Activated CD4-positive, alpha-beta T cell treated with anti-CD3 and anti-CD28 coated beads, Interleukin-2, amount 10 ng/mL, durations not matched to agents 7 days and 5 days (primary cell): ENCODE measurements at regions not wholly inside any gene's neighbourhood (a gene's known extent, or its start where the extent isn't known, plus 50 kb on each side); places are given as distances from the start of the nearest gene placed in this dataset.

Experiments
- CTCF ChIA-PET: fragments of 350-600 bp; sonication (Branson Sonifier 250); formaldehyde crosslinking; loops from one replicate; lab custom pipeline; 2021; ENCODE audit warnings: antibody characterized with exemption; lab: Charles Lee
- POLR2A ChIA-PET: fragments of 350-600 bp; sonication (Branson Sonifier 250); formaldehyde crosslinking; loops from one replicate; lab custom pipeline; 2021; ENCODE audit warnings: antibody characterized with exemption; lab: Charles Lee
- DNase-seq: peaks from one replicate; pipeline ENCODE4 v3.0.0-alpha.2; 2020
- H3K27ac Mint-ChIP-seq: one replicate; pipeline ENCODE4 v1.8.0; 2021; ENCODE audit warnings: mild to moderate bottlenecking, moderate library complexity, mixed read lengths
- H3K27me3 Mint-ChIP-seq: one replicate; pipeline ENCODE4 v1.8.0; 2021; ENCODE audit warnings: mixed read lengths
- H3K36me3 Mint-ChIP-seq: one replicate; pipeline ENCODE4 v1.8.0; 2021; ENCODE audit warnings: low read depth, mixed read lengths
- H3K4me1 Mint-ChIP-seq: one replicate; pipeline ENCODE4 v1.8.0; 2021; ENCODE audit warnings: mixed read lengths
- H3K4me3 Mint-ChIP-seq: one replicate; pipeline ENCODE4 v1.8.0; 2021; ENCODE audit warnings: mild to moderate bottlenecking, moderate library complexity, mixed read lengths
- H3K9me3 Mint-ChIP-seq: one replicate; pipeline ENCODE4 v1.8.0; 2021; ENCODE audit warnings: mixed read lengths

GRCh38 chr18:24868760-24869237, 408.4 kb downstream of the HRH4 start:
- Mint-ChIP-seq H3K4me1 (no peaks in the 10 kb centered on the region), H3K27me3 (no peaks in the 10 kb centered on the region), H3K9me3 (no peaks in the 10 kb centered on the region), H3K36me3 (no peaks in the 10 kb centered on the region), H3K4me3 (no peak overlapping the region), H3K27ac (no peak overlapping the region)
- no peak for DNase-seq
- CTCF ChIA-PET = no interaction called here
- POLR2A ChIA-PET = no interaction called here

- no peak overlapping the region for H3K4me3 Mint-ChIP-seq
- POLR2A ChIA-PET = no interaction called here
- H3K36me3 Mint-ChIP-seq = no peaks in the 10 kb centered on the region
- H3K27ac Mint-ChIP-seq = no peak overlapping the region
- CTCF ChIA-PET = no interaction called here
- H3K9me3 Mint-ChIP-seq = no peaks in the 10 kb centered on the region
- H3K4me1 Mint-ChIP-seq = no peaks in the 10 kb centered on the region
- no peaks in the 10 kb centered on the region for H3K27me3 Mint-ChIP-seq
- no peak for DNase-seq
Observed at GRCh38 chr18:24869285-24869684, 408.8 kb downstream of the HRH4 start.

- Mint-ChIP-seq H3K4me3 (no peak overlapping the region), H3K27me3 (no peaks in the 10 kb centered on the region), H3K9me3 (no peaks in the 10 kb centered on the region), H3K4me1 (no peaks in the 10 kb centered on the region), H3K27ac (no peak overlapping the region), H3K36me3 (no peaks in the 10 kb centered on the region)
- ChIA-PET CTCF (interaction anchor here (1.0 kb wide), 1 partner anchor 21 kb away, joined by 3 read pairs; no protein-coding TSS in a partner anchor), POLR2A (no interaction called here)
- DNase-seq = no peak
Observed at GRCh38 chr18:24875286-24875685, 414.8 kb downstream of the HRH4 start.

- Mint-ChIP-seq H3K4me1 (no peaks in the 10 kb centered on the region), H3K27me3 (peaks cover 2% of the 10 kb centered on the region), H3K27ac (no peak overlapping the region), H3K36me3 (no peaks in the 10 kb centered on the region), H3K4me3 (no peak overlapping the region), H3K9me3 (no peaks in the 10 kb centered on the region)
- no peak for DNase-seq
- CTCF ChIA-PET = interaction anchor here (1.0 kb wide), 1 partner anchor 20 kb away, joined by 3 read pairs; no protein-coding TSS in a partner anchor
- POLR2A ChIA-PET = no interaction called here
Observed at GRCh38 chr18:24875777-24876176, 415.3 kb downstream of the HRH4 start.

DNA sequence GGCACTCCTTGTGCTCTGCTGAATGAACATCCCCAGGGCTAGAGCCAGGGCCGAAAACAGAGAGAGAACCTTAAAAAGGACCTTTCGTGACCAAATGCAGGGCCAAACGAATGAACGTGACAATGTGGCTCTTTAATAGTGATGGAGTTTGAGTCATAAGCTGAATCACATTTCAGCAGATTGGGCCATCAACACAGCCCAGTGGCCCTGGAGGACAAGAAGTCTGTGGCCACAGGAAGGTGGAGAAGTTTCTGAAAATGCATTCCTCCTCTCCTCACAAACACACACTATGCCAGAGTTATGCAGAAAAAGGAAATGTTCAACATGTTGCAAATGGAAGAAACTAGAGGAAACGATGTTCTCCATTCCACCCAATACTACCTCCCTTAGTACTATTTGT, 415.8 kb downstream of the HRH4 start:
- Mint-ChIP-seq H3K4me3 (no peak overlapping the region), H3K9me3 (no peaks in the 10 kb centered on the region)

DNA sequence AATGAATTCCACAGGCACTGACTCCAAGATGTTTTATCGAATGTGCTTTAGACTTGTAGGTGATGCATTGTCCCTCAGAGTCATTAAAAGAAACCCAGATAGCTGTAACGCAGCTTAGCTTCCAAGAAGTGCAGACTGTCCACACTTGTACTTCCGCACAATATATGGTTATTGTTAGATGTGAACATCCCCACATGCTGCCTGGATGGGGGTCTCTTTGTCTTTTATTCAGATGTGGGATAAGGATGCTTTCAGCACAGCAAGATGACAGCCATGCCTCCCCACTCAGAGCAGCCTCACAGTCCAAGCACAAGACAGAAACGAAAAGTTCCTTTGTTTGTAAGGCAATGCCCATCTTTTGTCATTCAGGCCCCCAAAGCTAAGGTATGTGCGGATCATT, 416.6 kb downstream of the HRH4 start:
- H3K27me3 Mint-ChIP-seq = peaks cover 2% of the 10 kb centered on the region
- no peak overlapping the region for H3K27ac Mint-ChIP-seq
- DNase-seq = no peak
- no peaks in the 10 kb centered on the region for H3K36me3 Mint-ChIP-seq
- H3K9me3 Mint-ChIP-seq = no peaks in the 10 kb centered on the region
- ChIA-PET CTCF (interaction anchor here (0.7 kb wide), 1 partner anchor 35 kb away, joined by 4 read pairs; no protein-coding TSS in a partner anchor), POLR2A (no interaction called here)
- H3K4me3 Mint-ChIP-seq = no peak overlapping the region
- H3K4me1 Mint-ChIP-seq = no peaks in the 10 kb centered on the region

More for the DNA sequence above, 415.8 kb downstream of the HRH4 start:
- no peak for DNase-seq
- no peaks in the 10 kb centered on the region for H3K4me1 Mint-ChIP-seq
- CTCF ChIA-PET = interaction anchor here (1.0 kb wide), 1 partner anchor 20 kb away, joined by 3 read pairs; no protein-coding TSS in a partner anchor
- POLR2A ChIA-PET = no interaction called here
- H3K36me3 Mint-ChIP-seq = no peaks in the 10 kb centered on the region
- peaks cover 2% of the 10 kb centered on the region for H3K27me3 Mint-ChIP-seq
- H3K27ac Mint-ChIP-seq = no peak overlapping the region

- no peaks in the 10 kb centered on the region for H3K4me1 Mint-ChIP-seq
- POLR2A ChIA-PET = no interaction called here
- no peak overlapping the region for H3K4me3 Mint-ChIP-seq
- H3K27me3 Mint-ChIP-seq = peaks cover 2% of the 10 kb centered on the region
- DNase-seq = no peak
- H3K27ac Mint-ChIP-seq = no peak overlapping the region
- H3K9me3 Mint-ChIP-seq = no peaks in the 10 kb centered on the region
- no peaks in the 10 kb centered on the region for H3K36me3 Mint-ChIP-seq
- CTCF ChIA-PET = interaction anchor here (0.7 kb wide), 1 partner anchor 35 kb away, joined by 4 read pairs; no protein-coding TSS in a partner anchor
Observed at GRCh38 chr18:24877546-24877945, 417.1 kb downstream of the HRH4 start.

GRCh38 chr18:24878289-24878688, 417.9 kb downstream of the HRH4 start:
- Mint-ChIP-seq H3K4me1 (no peaks in the 10 kb centered on the region), H3K36me3 (no peaks in the 10 kb centered on the region), H3K4me3 (no peak overlapping the region), H3K27me3 (peaks cover 2% of the 10 kb centered on the region), H3K9me3 (no peaks in the 10 kb centered on the region), H3K27ac (no peak overlapping the region)
- no peak for DNase-seq
- CTCF ChIA-PET = no interaction called here
- POLR2A ChIA-PET = no interaction called here

DNA sequence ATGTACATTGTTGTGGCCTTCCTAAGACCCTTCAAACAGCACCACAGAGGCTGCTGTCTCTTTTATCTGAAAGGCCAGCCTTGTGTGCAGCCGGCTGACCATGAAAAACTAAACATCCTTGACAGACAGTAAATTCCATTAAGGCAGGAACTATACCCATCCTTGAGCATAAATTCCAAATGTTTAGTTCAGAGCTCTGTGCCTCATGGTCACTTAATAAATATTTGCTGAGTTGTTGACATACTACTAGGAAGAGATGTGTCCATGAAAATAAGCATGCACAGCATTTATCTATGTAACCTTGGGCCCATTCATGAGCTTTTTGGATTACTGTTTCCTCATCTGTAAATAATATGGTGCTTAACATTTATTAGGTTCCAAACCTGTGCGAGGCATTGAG, 424.8 kb downstream of the HRH4 start:
- no peak overlapping the region for H3K27ac Mint-ChIP-seq
- DNase-seq = no peak
- H3K9me3 Mint-ChIP-seq = no peaks in the 10 kb centered on the region
- H3K27me3 Mint-ChIP-seq = peaks cover 2% of the 10 kb centered on the region
- CTCF ChIA-PET = no interaction called here
- no peaks in the 10 kb centered on the region for H3K4me1 Mint-ChIP-seq
- POLR2A ChIA-PET = no interaction called here
- no peaks in the 10 kb centered on the region for H3K36me3 Mint-ChIP-seq
- no peak overlapping the region for H3K4me3 Mint-ChIP-seq

- no peak for DNase-seq
- ChIA-PET CTCF (no interaction called here), POLR2A (no interaction called here)
- no peak overlapping the region for H3K4me3 Mint-ChIP-seq
- H3K9me3 Mint-ChIP-seq = peaks cover 4% of the 10 kb centered on the region
- H3K4me1 Mint-ChIP-seq = no peaks in the 10 kb centered on the region
- H3K27ac Mint-ChIP-seq = no peak overlapping the region
- H3K36me3 Mint-ChIP-seq = no peaks in the 10 kb centered on the region
- no peaks in the 10 kb centered on the region for H3K27me3 Mint-ChIP-seq
Observed at GRCh38 chr18:24894880-24895279, 434.4 kb downstream of the HRH4 start.

- H3K4me1 Mint-ChIP-seq = no peaks in the 10 kb centered on the region
- H3K9me3 Mint-ChIP-seq = peaks cover 9% of the 10 kb centered on the region
- H3K36me3 Mint-ChIP-seq = no peaks in the 10 kb centered on the region
- no peaks in the 10 kb centered on the region for H3K27me3 Mint-ChIP-seq
- no peak overlapping the region for H3K27ac Mint-ChIP-seq
- no peak for DNase-seq
- no peak overlapping the region for H3K4me3 Mint-ChIP-seq
- ChIA-PET POLR2A (no interaction called here), CTCF (no interaction called here)
Observed at GRCh38 chr18:24897461-24897860, 437.0 kb downstream of the HRH4 start.

GRCh38 chr18:24910221-24910620, 441.7 kb downstream of the ZNF521 start:
- no peaks in the 10 kb centered on the region for H3K27me3 Mint-ChIP-seq
- POLR2A ChIA-PET = no interaction called here
- H3K27ac Mint-ChIP-seq = no peak overlapping the region
- no peaks in the 10 kb centered on the region for H3K36me3 Mint-ChIP-seq
- no peaks in the 10 kb centered on the region for H3K9me3 Mint-ChIP-seq
- H3K4me1 Mint-ChIP-seq = no peaks in the 10 kb centered on the region
- CTCF ChIA-PET = no interaction called here
- DNase-seq = no peak
- no peak overlapping the region for H3K4me3 Mint-ChIP-seq

DNA sequence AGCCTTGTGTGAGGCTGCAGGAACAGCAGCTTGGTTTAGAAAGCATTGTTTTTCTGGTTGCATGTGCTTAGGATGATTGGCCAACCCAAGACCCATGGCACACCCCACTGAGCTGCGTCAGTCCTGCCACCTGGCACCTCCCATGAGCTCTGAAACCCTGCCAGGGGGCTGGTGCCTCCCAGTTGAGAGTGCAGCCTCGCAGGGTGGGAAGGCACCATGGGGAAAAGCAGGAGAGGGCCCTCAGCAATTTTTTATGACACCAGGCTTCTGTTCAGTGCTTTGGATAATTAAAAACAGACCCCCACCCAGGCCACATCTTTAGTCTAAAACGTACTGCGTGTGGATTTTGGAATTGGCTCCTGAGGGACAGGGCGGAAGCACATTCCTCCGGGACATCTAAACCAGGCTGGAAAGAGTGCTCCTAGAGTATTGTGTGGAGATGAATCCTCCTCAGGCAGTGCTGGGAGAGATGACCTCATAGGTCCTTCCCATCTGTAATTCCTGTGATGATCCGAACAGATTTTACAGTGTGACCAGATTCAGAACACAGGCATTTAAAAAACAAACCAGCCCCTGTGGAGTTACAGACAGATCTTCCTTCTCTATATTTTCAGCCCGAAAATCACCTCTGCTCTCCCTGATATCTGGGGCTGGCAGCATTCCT, 438.3 kb downstream of the ZNF521 start:
- H3K36me3 Mint-ChIP-seq = no peaks in the 10 kb centered on the region
- no peaks in the 10 kb centered on the region for H3K27me3 Mint-ChIP-seq
- ChIA-PET CTCF (no interaction called here), POLR2A (no interaction called here)
- DNase-seq = no peak
- H3K9me3 Mint-ChIP-seq = no peaks in the 10 kb centered on the region
- H3K4me1 Mint-ChIP-seq = no peaks in the 10 kb centered on the region
- no peak overlapping the region for H3K27ac Mint-ChIP-seq
- no peak overlapping the region for H3K4me3 Mint-ChIP-seq

- no peaks in the 10 kb centered on the region for H3K4me1 Mint-ChIP-seq
- ChIA-PET CTCF (no interaction called here), POLR2A (no interaction called here)
- no peaks in the 10 kb centered on the region for H3K36me3 Mint-ChIP-seq
- no peak overlapping the region for H3K27ac Mint-ChIP-seq
- H3K9me3 Mint-ChIP-seq = no peaks in the 10 kb centered on the region
- H3K27me3 Mint-ChIP-seq = no peaks in the 10 kb centered on the region
- DNase-seq = no peak
- no peak overlapping the region for H3K4me3 Mint-ChIP-seq
Observed at GRCh38 chr18:24914171-24914525, 437.8 kb downstream of the ZNF521 start.
